Ovary (tissue), 3 donors: ENCODE measurements at regions not wholly inside any gene's neighbourhood (a gene's known extent, or its start where the extent isn't known, plus 50 kb on each side); places are given as distances from the start of the nearest gene placed in this dataset.

Experiments
- EP300 ChIP-seq: sonication (generic); formaldehyde crosslinking; IDR thresholded peaks from one replicate; pipeline ENCODE4 v1.6.1; 2017; ENCODE audit warnings: antibody characterized with exemption
- POLR2A ChIP-seq: fragments of 450-650 bp; IDR thresholded peaks from one replicate; pipeline ENCODE4 v1.6.1; 2017; ENCODE audit warnings: antibody characterized with exemption, mild to moderate bottlenecking, moderate library complexity
- TF ChIP-seq, protein P1 (sequence below), 3 donors: fragments of 450-650 bp in 2 of 3; fragments of 200-600 bp in 1 of 3; IDR thresholded peaks; one replicate each; pipeline versions ENCODE4 v1.5.1 to v1.8.0; 2016 to 2022; ENCODE audit warnings: antibody characterized with exemption in 3 of 3, mild to moderate bottlenecking in 1 of 3
- donor health status: DM: no; HTN: no; CAD: no.

DNA sequence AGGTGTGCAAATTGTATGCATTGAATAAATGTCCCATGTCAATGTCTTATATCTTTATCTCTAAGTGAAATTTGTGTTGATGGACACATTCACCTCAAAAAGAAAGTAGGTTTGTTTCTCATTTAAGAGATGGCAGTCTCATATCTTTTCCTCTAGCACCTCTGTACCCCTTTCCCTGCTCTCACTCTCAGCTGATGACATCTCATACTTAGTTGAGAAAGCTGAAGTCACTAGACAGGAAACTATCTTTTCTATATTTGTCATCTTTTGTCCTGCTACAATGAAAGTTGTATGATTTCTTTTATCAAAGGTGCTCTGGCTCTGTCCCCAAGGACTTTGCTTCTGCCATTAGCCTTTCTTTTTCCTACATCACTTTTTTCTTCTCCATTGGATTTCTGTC lies 84.0 kb upstream of the GRPR start:
- TF ChIP-seq, protein P1, sequence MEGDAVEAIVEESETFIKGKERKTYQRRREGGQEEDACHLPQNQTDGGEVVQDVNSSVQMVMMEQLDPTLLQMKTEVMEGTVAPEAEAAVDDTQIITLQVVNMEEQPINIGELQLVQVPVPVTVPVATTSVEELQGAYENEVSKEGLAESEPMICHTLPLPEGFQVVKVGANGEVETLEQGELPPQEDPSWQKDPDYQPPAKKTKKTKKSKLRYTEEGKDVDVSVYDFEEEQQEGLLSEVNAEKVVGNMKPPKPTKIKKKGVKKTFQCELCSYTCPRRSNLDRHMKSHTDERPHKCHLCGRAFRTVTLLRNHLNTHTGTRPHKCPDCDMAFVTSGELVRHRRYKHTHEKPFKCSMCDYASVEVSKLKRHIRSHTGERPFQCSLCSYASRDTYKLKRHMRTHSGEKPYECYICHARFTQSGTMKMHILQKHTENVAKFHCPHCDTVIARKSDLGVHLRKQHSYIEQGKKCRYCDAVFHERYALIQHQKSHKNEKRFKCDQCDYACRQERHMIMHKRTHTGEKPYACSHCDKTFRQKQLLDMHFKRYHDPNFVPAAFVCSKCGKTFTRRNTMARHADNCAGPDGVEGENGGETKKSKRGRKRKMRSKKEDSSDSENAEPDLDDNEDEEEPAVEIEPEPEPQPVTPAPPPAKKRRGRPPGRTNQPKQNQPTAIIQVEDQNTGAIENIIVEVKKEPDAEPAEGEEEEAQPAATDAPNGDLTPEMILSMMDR (IDR thresholded peaks at IDR 0.05), result no peak
- TF ChIP-seq POLR2A (no peak), EP300 (no peak)
